Neuronal stem cell (in vitro differentiated cells): ENCODE measurements at regions not wholly inside any gene's neighbourhood (a gene's known extent, or its start where the extent isn't known, plus 50 kb on each side); places are given as distances from the start of the nearest gene placed in this dataset.

Experiments used
- DNase-seq: peaks from one replicate; pipeline ENCODE4 v3.0.0-alpha.2; 2013; ENCODE audit warnings: low spot score
- H2AFZ ChIP-seq: one replicate; pipeline ENCODE4 v1.6.1; 2013; ENCODE audit warnings: mild to moderate bottlenecking, low read length, inconsistent platforms
- H2AK5ac ChIP-seq: 2 replicates; pipeline ENCODE4 v1.6.1; 2013; ENCODE audit warnings: low read depth, mild to moderate bottlenecking, inconsistent platforms, low read length, moderate library complexity, mixed read lengths
- H2BK120ac ChIP-seq: 2 replicates; pipeline ENCODE4 v1.6.1; 2013; ENCODE audit warnings: low read depth, mild to moderate bottlenecking, inconsistent platforms, low read length, moderate library complexity, mixed read lengths
- H2BK12ac ChIP-seq: one replicate; pipeline ENCODE4 v1.6.1; 2013; ENCODE audit warnings: low read length, inconsistent platforms
- H2BK15ac ChIP-seq: 2 replicates; pipeline ENCODE4 v1.6.1; 2013; ENCODE audit warnings: mild to moderate bottlenecking, low read length, inconsistent platforms, mixed read lengths
- H2BK5ac ChIP-seq: one replicate; pipeline ENCODE4 v1.6.1; 2013; ENCODE audit warnings: inconsistent platforms, mild to moderate bottlenecking, low read length, moderate library complexity
- H3K14ac ChIP-seq: one replicate; pipeline ENCODE4 v1.6.1; 2013; ENCODE audit warnings: low read length, inconsistent platforms
- H3K18ac ChIP-seq: 2 replicates; pipeline ENCODE4 v1.6.1; 2013; ENCODE audit warnings: low read length, inconsistent platforms
- H3K23ac ChIP-seq: 2 replicates; pipeline ENCODE4 v1.6.1; 2013; ENCODE audit warnings: low read depth, mild to moderate bottlenecking, mixed read lengths, low read length, inconsistent platforms; ENCODE audit not compliant: poor library complexity
- H3K27ac ChIP-seq: replicated peaks from 3 replicates; pipeline ENCODE4 v1.5.1; 2013; ENCODE audit warnings: low read length, inconsistent platforms
- H3K27me3 ChIP-seq, 3 experiments: 2 replicates each; pipeline ENCODE4 v1.6.1; 2013; ENCODE audit warnings: low read length in 3 of 3, mild to moderate bottlenecking in 2 of 3, inconsistent platforms in 1 of 3, low read depth in 1 of 3, mixed read lengths in 1 of 3, moderate library complexity in 1 of 3; ENCODE audit not compliant: control insufficient read depth in 3 of 3, insufficient read depth in 3 of 3
- H3K36me3 ChIP-seq, 2 donors: replicated peaks in 1 of 2; 2 replicates each; pipeline ENCODE4 v1.6.1; 2013; ENCODE audit warnings: low read length in 2 of 2; ENCODE audit not compliant: control insufficient read depth in 2 of 2, insufficient read depth in 2 of 2
- H3K4ac ChIP-seq: 2 replicates; pipeline ENCODE4 v1.6.1; 2013; ENCODE audit warnings: inconsistent platforms, mild to moderate bottlenecking, low read length, moderate library complexity
- H3K4me1 ChIP-seq, 2 donors: 1 replicate in 1 of 2; 2 replicates in 1 of 2; pipeline ENCODE4 v1.6.1; 2013; ENCODE audit warnings: low read length in 2 of 2, low read depth in 1 of 2; ENCODE audit not compliant: control insufficient read depth in 2 of 2, insufficient read depth in 1 of 2
- H3K4me2 ChIP-seq: one replicate; pipeline ENCODE4 v1.6.1; 2013; ENCODE audit warnings: mild to moderate bottlenecking, low read length, inconsistent platforms; ENCODE audit not compliant: insufficient read depth, poor library complexity, severe bottlenecking
- H3K4me3 ChIP-seq, 2 donors: 2 replicates each; pipeline ENCODE4 v1.5.1; 2013; ENCODE audit warnings: low read length in 2 of 2, mild to moderate bottlenecking in 2 of 2, inconsistent platforms in 1 of 2, moderate library complexity in 1 of 2
- H3K79me1 ChIP-seq: one replicate; pipeline ENCODE4 v1.6.1; 2013; ENCODE audit warnings: low read depth, mild to moderate bottlenecking, inconsistent platforms, low read length, moderate library complexity
- H3K9ac ChIP-seq: one replicate; pipeline ENCODE4 v1.6.1; 2013; ENCODE audit warnings: mild to moderate bottlenecking, low read depth, low read length, inconsistent platforms; ENCODE audit not compliant: poor library complexity
- H3K9me3 ChIP-seq, 2 donors: replicated peaks in 1 of 2; 2 replicates each; pipeline versions ENCODE3 to v1.6.1; 2013; ENCODE audit warnings: low read length in 2 of 2, mild to moderate bottlenecking in 2 of 2, inconsistent platforms in 1 of 2, low read depth in 1 of 2, mixed read lengths in 1 of 2, moderate library complexity in 1 of 2; ENCODE audit not compliant: control insufficient read depth in 2 of 2, insufficient read depth in 1 of 2
- H4K8ac ChIP-seq: one replicate; pipeline ENCODE4 v1.6.1; 2013; ENCODE audit warnings: low read depth, mild to moderate bottlenecking, inconsistent platforms, low read length, moderate library complexity
- H4K91ac ChIP-seq: one replicate; pipeline ENCODE4 v1.6.1; 2013; ENCODE audit warnings: low read length, low read depth, mild to moderate bottlenecking, inconsistent platforms; ENCODE audit not compliant: poor library complexity
- WGBS, 2 donors: extraction: QIAGEN DNeasy Blood & Tissue Kit; methylation state at CpG; one replicate each; pipeline ENCODE4 v1.1.7; 2013; ENCODE audit warnings: missing lambda C conversion rate in 2 of 2, mixed read lengths in 1 of 2; ENCODE audit not compliant: insufficient read length in 2 of 2, insufficient replicate concordance in 1 of 2; ENCODE audit errors: extremely low coverage in 2 of 2; 5-methylcytosine and 5-hydroxymethylcytosine counted together

DNA sequence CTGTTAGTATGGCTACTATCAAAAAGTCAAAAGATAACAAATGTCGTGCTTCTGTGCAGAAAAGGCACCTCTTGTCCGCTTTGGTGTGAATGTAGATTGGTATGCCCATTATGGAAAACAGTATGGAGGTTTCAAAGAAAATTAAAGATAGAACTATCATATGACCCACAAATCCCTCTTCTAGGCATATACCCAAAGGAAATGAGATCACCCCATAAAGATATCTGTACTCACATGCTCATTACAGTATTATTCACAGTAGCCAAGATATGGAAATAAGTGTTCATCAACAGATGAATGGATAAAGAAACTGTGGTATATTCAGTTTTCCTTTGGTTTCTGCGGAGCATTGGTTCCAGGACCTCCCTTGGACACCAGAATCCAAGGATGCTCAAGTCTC is 180.5 kb upstream of the PPP1R3A start:
- Histone ChIP-seq H4K91ac (no peak overlapping the region), H3K4me3 (no peak overlapping the region), H2AK5ac (no peak overlapping the region), H3K23ac (no peak overlapping the region), H2BK12ac (no peak overlapping the region), H3K9ac (no peak overlapping the region), H2BK120ac (no peak overlapping the region), H3K27ac (no peak overlapping the region), H2BK15ac (no peak overlapping the region), H3K18ac (no peak overlapping the region), H3K36me3 (no peaks in the 10 kb centered on the region), H3K14ac (no peak overlapping the region), H3K9me3 (peaks cover 0 to 16% of the 10 kb centered on the region in 2 donors), H3K4me2 (no peak overlapping the region), H2BK5ac (no peak overlapping the region), H3K27me3 (no peaks in the 10 kb centered on the region), H3K4me1 (peaks cover 0 to 2% of the 10 kb centered on the region in 2 donors), H2AFZ (no peak overlapping the region), H3K4ac (no peak overlapping the region), H3K79me1 (no peaks in the 10 kb centered on the region), H4K8ac (no peak overlapping the region)
- no peak for DNase-seq
- WGBS, 2 donors: no CpG with 5 or more reads among the region's 3 CpGs

GRCh38 chr7:114095885-114096284 is 177.1 kb upstream of the PPP1R3A start:
- no peak overlapping the region for H3K18ac ChIP-seq
- no peak overlapping the region for H3K4ac ChIP-seq
- no peak overlapping the region for H2AK5ac ChIP-seq
- H3K14ac ChIP-seq: no peak overlapping the region
- no peak overlapping the region for H3K4me3 ChIP-seq
- peaks cover 0 to 16% of the 10 kb centered on the region in 2 donors for H3K9me3 ChIP-seq
- no peak overlapping the region for H2BK12ac ChIP-seq
- no peak overlapping the region for H4K91ac ChIP-seq
- no peak overlapping the region for H3K27ac ChIP-seq
- no peaks in the 10 kb centered on the region for H3K27me3 ChIP-seq
- H2BK15ac ChIP-seq: no peak overlapping the region
- no peak overlapping the region for H3K23ac ChIP-seq
- WGBS, 2 donors: no CpG with 5 or more reads among the region's 4 CpGs
- no peak overlapping the region for H2AFZ ChIP-seq
- H3K9ac ChIP-seq: no peak overlapping the region
- no peak overlapping the region for H4K8ac ChIP-seq
- H2BK5ac ChIP-seq: no peak overlapping the region
- no peak overlapping the region for H2BK120ac ChIP-seq
- no peaks in the 10 kb centered on the region for H3K79me1 ChIP-seq
- no peaks in the 10 kb centered on the region for H3K36me3 ChIP-seq
- H3K4me1 ChIP-seq: peaks cover 0 to under 1% of the 10 kb centered on the region in 2 donors
- no peak overlapping the region for H3K4me2 ChIP-seq
- no peak for DNase-seq

GRCh38 chr7:114088470-114088940 is 169.7 kb upstream of the PPP1R3A start:
- Histone ChIP-seq H2BK5ac (no peak overlapping the region), H3K9me3 (peaks cover 0 to 2% of the 10 kb centered on the region in 2 donors), H3K27ac (no peak overlapping the region), H2BK15ac (no peak overlapping the region), H3K36me3 (no peaks in the 10 kb centered on the region), H2AFZ (no peak overlapping the region), H3K4me1 (peaks cover 3 to 12% of the 10 kb centered on the region in 2 donors), H4K91ac (no peak overlapping the region), H2AK5ac (no peak overlapping the region), H3K23ac (no peak overlapping the region), H2BK12ac (no peak overlapping the region), H4K8ac (no peak overlapping the region), H3K9ac (no peak overlapping the region), H3K27me3 (peaks cover 0 to 36% (median 11%) of the 10 kb centered on the region in 3 experiments), H2BK120ac (no peak overlapping the region), H3K14ac (no peak overlapping the region), H3K4ac (no peak overlapping the region), H3K4me2 (no peak overlapping the region), H3K4me3 (no peak overlapping the region), H3K18ac (no peak overlapping the region), H3K79me1 (no peaks in the 10 kb centered on the region)
- no peak for DNase-seq
- WGBS, 2 donors: no CpG with 5 or more reads among the region's 2 CpGs

- no peak overlapping the region for H3K23ac ChIP-seq
- H2AK5ac ChIP-seq: no peak overlapping the region
- H2BK15ac ChIP-seq: no peak overlapping the region
- no CpG with 5 or more reads among the region's 32 CpGs for WGBS, 2 donors
- peaks cover 1 to 2% of the 10 kb centered on the region in 2 donors for H3K9me3 ChIP-seq
- peak; percentile 5 for DNase-seq
- no peaks in the 10 kb centered on the region for H3K79me1 ChIP-seq
- no peak overlapping the region for H3K9ac ChIP-seq
- no peak overlapping the region for H4K8ac ChIP-seq
- peak overlapping the region; percentile 51 for H3K18ac ChIP-seq
- no peak overlapping the region for H2BK5ac ChIP-seq
- no peak overlapping the region for H2BK120ac ChIP-seq
- peak overlapping the region; percentile 93 for H3K4me2 ChIP-seq
- peak overlapping the region; percentile 80 for H2AFZ ChIP-seq
- peak overlapping the region; percentile 3 to 89 for H3K4me3 ChIP-seq
- no peak overlapping the region for H2BK12ac ChIP-seq
- H3K36me3 ChIP-seq: no peaks in the 10 kb centered on the region
- H3K27ac ChIP-seq: no peak overlapping the region
- peaks cover 3 to 13% of the 10 kb centered on the region in 2 donors for H3K4me1 ChIP-seq
- peaks cover 0 to 42% (median 11%) of the 10 kb centered on the region in 3 experiments for H3K27me3 ChIP-seq
- H4K91ac ChIP-seq: no peak overlapping the region
- H3K14ac ChIP-seq: no peak overlapping the region
- no peak overlapping the region for H3K4ac ChIP-seq
Observed at GRCh38 chr7:114087653-114088469, 169.1 kb upstream of the PPP1R3A start.
